SK-N-SH (cell line): ENCODE measurements at regions not wholly inside any gene's neighbourhood (a gene's known extent, or its start where the extent isn't known, plus 50 kb on each side); places are given as distances from the start of the nearest gene placed in this dataset.

Experiments used
- EP300 ChIP-seq, 2 experiments: IDR thresholded peaks; 2 replicates each; pipeline versions ENCODE4 v1.4.0 to v1.6.1; 2012; ENCODE audit warnings: borderline replicate concordance in 1 of 2, low read depth in 1 of 2, low read length in 1 of 2
- EZH2phosphoT487 ChIP-seq: fragments of 200-600 bp; sonication (generic); IDR thresholded peaks from 2 replicates; pipeline ENCODE4 v1.6.1; 2017; ENCODE audit warnings: low read depth, mixed run types, mild to moderate bottlenecking, antibody characterized with exemption, moderate library complexity, borderline replicate concordance
- FOSL2 ChIP-seq: IDR thresholded peaks from 2 replicates; pipeline ENCODE4 v1.4.0; 2012; ENCODE audit warnings: low read depth, mild to moderate bottlenecking, moderate library complexity, borderline replicate concordance
- FOXM1 ChIP-seq: IDR thresholded peaks from 2 replicates; pipeline ENCODE4 v1.4.0; 2012; ENCODE audit warnings: low read depth, mild to moderate bottlenecking
- POLR2AphosphoS5 ChIP-seq: IDR thresholded peaks from 2 replicates; pipeline ENCODE4 v1.6.1; 2012; ENCODE audit warnings: low read depth, low read length
- RAD21 ChIP-seq: IDR thresholded peaks from 2 replicates; pipeline ENCODE4 v1.6.1; 2012; ENCODE audit warnings: mild to moderate bottlenecking, low read length
- SMC3 ChIP-seq: IDR thresholded peaks from 2 replicates; pipeline ENCODE4 v1.6.1; 2012; ENCODE audit warnings: low read depth, low read length, improper control_type of control experiment
- YY1 ChIP-seq: IDR thresholded peaks from 2 replicates; pipeline ENCODE4 v1.4.0; 2012; ENCODE audit warnings: low read depth, mild to moderate bottlenecking
- TF ChIP-seq, protein P1 (sequence below): IDR thresholded peaks from 2 replicates; pipeline ENCODE4 v1.4.0; 2012; ENCODE audit warnings: low read depth
- TF ChIP-seq, protein P2 (sequence below): fragments of 200-600 bp; sonication (generic); IDR thresholded peaks from 2 replicates; pipeline ENCODE4 v1.6.1; 2017; ENCODE audit warnings: antibody characterized with exemption, mild to moderate bottlenecking, moderate library complexity
- TF ChIP-seq, protein P3 (sequence below): fragments of 150-350 bp; IDR thresholded peaks from 2 replicates; pipeline ENCODE4 v1.6.1; 2017; ENCODE audit warnings: antibody characterized with exemption, low read length, low read depth, borderline replicate concordance
- TF ChIP-seq, protein P4 (sequence below): IDR thresholded peaks from 2 replicates; pipeline ENCODE4 v1.6.1; 2012; ENCODE audit warnings: mild to moderate bottlenecking, low read depth, low read length, moderate library complexity
- TF ChIP-seq, protein P5 (sequence below): IDR thresholded peaks from 2 replicates; pipeline ENCODE4; 2012

DNA sequence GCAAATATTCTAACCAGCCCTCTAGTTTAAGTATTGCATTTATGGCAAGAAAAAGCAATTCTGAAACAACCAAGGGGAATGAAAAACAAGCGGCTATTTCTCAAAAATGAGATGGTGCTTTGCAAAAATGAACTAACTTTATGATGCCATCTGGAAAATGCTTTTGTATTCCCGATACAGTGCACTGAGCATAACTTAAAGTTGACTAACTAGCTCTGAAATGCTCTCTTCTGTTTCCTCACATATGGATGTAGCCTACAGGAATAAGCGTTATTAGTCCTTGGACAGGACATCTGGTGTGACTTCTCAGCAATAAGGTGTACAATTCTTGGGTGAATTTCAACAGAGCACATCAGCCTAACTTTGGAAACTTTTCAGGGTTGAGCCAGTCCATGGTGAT, 228.2 kb upstream of the DDI1 start:
- TF ChIP-seq, protein P1, sequence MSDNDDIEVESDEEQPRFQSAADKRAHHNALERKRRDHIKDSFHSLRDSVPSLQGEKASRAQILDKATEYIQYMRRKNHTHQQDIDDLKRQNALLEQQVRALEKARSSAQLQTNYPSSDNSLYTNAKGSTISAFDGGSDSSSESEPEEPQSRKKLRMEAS = no peak
- TF ChIP-seq, protein P2, sequence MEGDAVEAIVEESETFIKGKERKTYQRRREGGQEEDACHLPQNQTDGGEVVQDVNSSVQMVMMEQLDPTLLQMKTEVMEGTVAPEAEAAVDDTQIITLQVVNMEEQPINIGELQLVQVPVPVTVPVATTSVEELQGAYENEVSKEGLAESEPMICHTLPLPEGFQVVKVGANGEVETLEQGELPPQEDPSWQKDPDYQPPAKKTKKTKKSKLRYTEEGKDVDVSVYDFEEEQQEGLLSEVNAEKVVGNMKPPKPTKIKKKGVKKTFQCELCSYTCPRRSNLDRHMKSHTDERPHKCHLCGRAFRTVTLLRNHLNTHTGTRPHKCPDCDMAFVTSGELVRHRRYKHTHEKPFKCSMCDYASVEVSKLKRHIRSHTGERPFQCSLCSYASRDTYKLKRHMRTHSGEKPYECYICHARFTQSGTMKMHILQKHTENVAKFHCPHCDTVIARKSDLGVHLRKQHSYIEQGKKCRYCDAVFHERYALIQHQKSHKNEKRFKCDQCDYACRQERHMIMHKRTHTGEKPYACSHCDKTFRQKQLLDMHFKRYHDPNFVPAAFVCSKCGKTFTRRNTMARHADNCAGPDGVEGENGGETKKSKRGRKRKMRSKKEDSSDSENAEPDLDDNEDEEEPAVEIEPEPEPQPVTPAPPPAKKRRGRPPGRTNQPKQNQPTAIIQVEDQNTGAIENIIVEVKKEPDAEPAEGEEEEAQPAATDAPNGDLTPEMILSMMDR = no peak
- TF ChIP-seq, protein P3, sequence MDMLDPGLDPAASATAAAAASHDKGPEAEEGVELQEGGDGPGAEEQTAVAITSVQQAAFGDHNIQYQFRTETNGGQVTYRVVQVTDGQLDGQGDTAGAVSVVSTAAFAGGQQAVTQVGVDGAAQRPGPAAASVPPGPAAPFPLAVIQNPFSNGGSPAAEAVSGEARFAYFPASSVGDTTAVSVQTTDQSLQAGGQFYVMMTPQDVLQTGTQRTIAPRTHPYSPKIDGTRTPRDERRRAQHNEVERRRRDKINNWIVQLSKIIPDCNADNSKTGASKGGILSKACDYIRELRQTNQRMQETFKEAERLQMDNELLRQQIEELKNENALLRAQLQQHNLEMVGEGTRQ = no peak
- TF ChIP-seq EP300 (IDR thresholded peaks at IDR 0.05; ENCODE audit: borderline replicate concordance in 1 of 2, low read depth in 1 of 2, low read length in 1 of 2) = no peak
- TF ChIP-seq FOXM1 = no peak
- TF ChIP-seq FOSL2 = no peak
- TF ChIP-seq, protein P4, sequence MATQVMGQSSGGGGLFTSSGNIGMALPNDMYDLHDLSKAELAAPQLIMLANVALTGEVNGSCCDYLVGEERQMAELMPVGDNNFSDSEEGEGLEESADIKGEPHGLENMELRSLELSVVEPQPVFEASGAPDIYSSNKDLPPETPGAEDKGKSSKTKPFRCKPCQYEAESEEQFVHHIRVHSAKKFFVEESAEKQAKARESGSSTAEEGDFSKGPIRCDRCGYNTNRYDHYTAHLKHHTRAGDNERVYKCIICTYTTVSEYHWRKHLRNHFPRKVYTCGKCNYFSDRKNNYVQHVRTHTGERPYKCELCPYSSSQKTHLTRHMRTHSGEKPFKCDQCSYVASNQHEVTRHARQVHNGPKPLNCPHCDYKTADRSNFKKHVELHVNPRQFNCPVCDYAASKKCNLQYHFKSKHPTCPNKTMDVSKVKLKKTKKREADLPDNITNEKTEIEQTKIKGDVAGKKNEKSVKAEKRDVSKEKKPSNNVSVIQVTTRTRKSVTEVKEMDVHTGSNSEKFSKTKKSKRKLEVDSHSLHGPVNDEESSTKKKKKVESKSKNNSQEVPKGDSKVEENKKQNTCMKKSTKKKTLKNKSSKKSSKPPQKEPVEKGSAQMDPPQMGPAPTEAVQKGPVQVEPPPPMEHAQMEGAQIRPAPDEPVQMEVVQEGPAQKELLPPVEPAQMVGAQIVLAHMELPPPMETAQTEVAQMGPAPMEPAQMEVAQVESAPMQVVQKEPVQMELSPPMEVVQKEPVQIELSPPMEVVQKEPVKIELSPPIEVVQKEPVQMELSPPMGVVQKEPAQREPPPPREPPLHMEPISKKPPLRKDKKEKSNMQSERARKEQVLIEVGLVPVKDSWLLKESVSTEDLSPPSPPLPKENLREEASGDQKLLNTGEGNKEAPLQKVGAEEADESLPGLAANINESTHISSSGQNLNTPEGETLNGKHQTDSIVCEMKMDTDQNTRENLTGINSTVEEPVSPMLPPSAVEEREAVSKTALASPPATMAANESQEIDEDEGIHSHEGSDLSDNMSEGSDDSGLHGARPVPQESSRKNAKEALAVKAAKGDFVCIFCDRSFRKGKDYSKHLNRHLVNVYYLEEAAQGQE = no peak
- TF ChIP-seq, protein P5, sequence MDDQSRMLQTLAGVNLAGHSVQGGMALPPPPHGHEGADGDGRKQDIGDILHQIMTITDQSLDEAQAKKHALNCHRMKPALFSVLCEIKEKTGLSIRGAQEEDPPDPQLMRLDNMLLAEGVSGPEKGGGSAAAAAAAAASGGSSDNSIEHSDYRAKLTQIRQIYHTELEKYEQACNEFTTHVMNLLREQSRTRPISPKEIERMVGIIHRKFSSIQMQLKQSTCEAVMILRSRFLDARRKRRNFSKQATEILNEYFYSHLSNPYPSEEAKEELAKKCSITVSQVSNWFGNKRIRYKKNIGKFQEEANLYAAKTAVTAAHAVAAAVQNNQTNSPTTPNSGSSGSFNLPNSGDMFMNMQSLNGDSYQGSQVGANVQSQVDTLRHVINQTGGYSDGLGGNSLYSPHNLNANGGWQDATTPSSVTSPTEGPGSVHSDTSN = no peak
- no peak for TF ChIP-seq YY1
- no peak for TF ChIP-seq POLR2AphosphoS5
- no peak for TF ChIP-seq RAD21
- no peak for TF ChIP-seq EZH2phosphoT487
- no peak for TF ChIP-seq SMC3
